Fibroblast of villous mesenchyme (primary cell): ENCODE measurements at regions not wholly inside any gene's neighbourhood (a gene's known extent, or its start where the extent isn't known, plus 50 kb on each side); places are given as distances from the start of the nearest gene placed in this dataset.

Experiments used
- DNase-seq: peaks from one replicate; pipeline ENCODE4 v3.0.0-alpha.2; 2010; ENCODE audit warnings: low read depth
- H3K4me3 ChIP-seq: 2 replicates; pipeline ENCODE4 v1.5.1; 2011; ENCODE audit warnings: low read depth, mild to moderate bottlenecking, low read length
- TF ChIP-seq, protein P1 (sequence below): IDR thresholded peaks from 2 replicates; pipeline ENCODE4 v1.5.1; 2012; ENCODE audit warnings: low read depth, mild to moderate bottlenecking, low read length; ENCODE audit not compliant: insufficient read depth

DNA sequence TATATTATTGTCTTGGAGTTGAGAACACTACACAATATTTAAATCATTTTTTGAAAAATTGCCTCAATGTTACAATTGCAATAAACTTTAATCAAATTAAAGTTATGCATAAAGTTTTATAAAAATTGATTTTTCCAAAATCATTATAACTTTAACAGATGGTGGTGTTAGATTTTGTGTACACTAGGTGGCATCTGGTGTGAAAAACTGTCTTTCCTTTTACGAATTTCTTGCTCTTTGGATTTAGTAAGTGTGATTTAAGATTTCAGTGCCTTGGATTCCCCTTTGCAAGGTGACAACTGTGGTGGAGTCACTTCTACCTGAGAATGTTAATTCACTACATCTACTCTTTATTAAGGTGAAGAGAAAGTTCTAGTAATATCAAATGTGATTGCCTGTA lies 91.6 kb downstream of the AREG start:
- TF ChIP-seq, protein P1, sequence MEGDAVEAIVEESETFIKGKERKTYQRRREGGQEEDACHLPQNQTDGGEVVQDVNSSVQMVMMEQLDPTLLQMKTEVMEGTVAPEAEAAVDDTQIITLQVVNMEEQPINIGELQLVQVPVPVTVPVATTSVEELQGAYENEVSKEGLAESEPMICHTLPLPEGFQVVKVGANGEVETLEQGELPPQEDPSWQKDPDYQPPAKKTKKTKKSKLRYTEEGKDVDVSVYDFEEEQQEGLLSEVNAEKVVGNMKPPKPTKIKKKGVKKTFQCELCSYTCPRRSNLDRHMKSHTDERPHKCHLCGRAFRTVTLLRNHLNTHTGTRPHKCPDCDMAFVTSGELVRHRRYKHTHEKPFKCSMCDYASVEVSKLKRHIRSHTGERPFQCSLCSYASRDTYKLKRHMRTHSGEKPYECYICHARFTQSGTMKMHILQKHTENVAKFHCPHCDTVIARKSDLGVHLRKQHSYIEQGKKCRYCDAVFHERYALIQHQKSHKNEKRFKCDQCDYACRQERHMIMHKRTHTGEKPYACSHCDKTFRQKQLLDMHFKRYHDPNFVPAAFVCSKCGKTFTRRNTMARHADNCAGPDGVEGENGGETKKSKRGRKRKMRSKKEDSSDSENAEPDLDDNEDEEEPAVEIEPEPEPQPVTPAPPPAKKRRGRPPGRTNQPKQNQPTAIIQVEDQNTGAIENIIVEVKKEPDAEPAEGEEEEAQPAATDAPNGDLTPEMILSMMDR = peak; percentile 33
- no peak overlapping the region for H3K4me3 ChIP-seq
- DNase-seq = no peak

DNA sequence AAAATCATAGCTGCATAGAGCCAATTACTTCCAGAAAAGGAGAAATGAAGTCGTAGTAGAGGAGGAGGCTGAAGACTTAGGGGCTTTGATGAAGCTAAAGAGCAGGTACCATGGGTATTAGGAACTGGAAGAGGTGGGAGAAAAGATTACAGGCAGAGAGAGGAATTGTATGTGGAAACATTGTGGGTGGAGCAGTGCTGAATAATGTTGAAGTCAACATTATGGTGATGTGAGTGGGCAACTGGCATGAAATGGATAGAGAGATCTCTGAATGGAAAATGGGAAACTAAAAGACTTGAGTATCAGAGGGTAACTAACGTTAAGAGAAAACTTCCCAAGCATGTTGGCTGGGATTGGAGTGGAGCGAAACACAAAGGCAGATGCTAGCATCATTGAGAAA lies 92.5 kb downstream of the AREG start:
- H3K4me3 ChIP-seq = no peak overlapping the region
- TF ChIP-seq, protein P1 = no peak
- DNase-seq = no peak

DNA sequence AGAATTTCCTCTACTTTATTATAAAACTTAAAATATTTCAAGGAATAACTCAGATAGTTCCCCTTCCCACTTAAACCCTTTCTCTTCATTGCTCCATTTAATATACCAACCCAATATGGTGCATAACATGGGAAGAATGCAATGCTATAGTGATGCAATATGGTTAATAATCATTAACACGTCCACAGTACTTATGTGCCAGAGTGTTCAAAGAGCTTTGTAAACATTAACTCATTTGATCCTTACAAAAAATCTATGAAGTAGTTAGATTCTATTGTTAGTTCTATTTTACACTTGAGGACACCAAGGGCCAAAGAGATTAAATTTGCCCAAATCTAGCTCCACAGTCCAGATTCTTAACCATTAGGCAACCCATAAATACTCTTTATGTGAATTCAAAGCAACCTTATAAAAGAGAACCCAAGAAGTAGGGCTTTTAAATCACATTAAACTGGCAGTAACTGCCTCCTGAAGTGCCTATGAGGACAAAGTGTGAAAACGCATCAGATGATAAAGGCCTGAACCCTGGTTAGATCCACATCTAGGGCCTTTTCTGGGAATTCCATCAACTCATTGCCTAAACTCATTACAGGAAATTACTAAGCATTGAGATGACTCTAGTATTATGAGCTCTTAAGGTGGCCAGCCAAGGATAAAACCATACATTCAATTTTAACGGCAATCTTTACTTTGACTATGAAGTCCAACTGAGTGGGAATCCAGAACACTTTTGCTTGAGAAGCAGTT lies 94.3 kb downstream of the AREG start:
- no peak overlapping the region for H3K4me3 ChIP-seq
- no peak for DNase-seq
- TF ChIP-seq, protein P1 = no peak

DNA sequence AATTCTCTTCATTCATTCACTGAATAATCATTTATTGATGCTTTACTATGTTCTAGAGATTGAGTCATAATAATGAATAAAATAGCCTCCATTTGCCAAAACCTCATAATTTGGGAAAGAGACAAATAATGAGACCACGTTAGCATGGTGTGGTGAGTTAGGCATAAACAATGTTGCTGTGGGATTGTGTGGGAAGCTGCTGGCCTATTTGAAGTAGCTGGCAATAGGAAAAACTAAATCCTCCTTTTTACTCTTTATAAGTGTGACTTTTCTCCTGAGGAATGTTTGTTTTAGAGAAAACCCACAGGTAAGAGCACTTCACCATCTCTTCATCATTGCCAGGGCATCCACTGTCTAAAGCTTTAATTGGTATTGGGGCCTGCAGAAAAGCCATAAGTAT lies 95.3 kb downstream of the AREG start:
- no peak for DNase-seq
- no peak overlapping the region for H3K4me3 ChIP-seq
- TF ChIP-seq, protein P1 = no peak

DNA sequence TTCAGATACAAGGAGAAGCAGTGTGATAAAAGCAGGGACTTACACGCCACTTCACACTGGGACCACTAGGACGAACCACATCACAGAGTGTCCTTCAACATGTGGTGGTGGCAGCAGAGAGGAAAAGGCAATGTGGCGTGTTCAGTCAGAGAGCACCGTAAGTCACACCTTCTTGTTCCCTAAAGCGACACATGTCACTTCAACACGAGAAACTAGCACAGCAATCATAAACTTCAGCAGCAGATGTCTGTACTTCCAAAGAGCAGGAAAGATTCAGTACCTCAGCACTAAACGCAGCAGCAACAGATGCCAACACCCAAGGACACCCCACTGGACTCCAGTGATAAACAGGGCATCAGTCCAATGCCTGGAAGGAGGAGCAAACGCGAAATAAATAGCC lies 96.7 kb downstream of the AREG start:
- TF ChIP-seq, protein P1 = no peak
- no peak overlapping the region for H3K4me3 ChIP-seq
- DNase-seq = no peak

DNA sequence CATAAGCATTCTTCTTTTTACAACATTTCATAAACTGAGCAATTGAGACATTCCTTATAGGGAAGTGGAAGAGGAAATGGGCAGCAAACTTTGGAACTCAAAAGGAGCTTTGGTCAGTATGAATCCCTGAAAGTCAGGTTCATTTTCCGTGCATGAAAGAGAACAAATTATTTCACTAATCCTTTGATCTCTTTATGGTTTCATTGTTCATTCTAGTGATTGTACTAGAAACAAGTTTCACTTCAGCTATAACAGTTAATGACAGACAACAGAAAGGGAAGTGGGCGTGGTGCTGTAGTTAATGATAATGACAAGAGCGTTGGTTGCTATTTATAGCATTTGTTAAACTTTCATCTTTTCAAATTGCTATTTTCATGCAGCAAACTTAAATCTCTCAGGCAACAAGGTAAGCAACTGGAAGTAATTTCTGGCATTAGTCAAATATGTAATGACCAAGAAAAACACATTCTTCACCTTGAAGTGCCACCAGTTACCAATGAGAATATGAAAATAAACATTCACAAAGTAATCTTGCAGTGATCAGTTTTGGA lies 98.4 kb downstream of the AREG start:
- no peak overlapping the region for H3K4me3 ChIP-seq
- DNase-seq = no peak
- TF ChIP-seq, protein P1 = no peak
